ENCODE measurements at regions not wholly inside any gene's neighbourhood (a gene's known extent, or its start where the extent isn't known, plus 50 kb on each side); places are given as distances from the start of the nearest gene placed in this dataset.

- H3K4me3 ChIP-seq = no peak overlapping the region
- WGBS, 2 donors (ENCODE audit: low coverage in 1 of 2) = 54% methylated on average over 13 of the region's 13 CpGs; no CpG with 5 or more reads in 1 of the 2 donors
- no peaks in the 10 kb centered on the region for H3K36me3 ChIP-seq
- no peaks in the 10 kb centered on the region for H3K27me3 ChIP-seq
- TF ChIP-seq POLR2A (IDR thresholded peaks at IDR 0.05) = no peak
- H3K27ac ChIP-seq = no peak overlapping the region
- intact Hi-C loops (cut with DNase I; ENCODE audit: low total_unique reads) (no loop called here), in situ Hi-C loops (cut with MboI; ENCODE audit: low pct_ligation_motif_present in 1 of 4, low pct_unique_long_range_greater_than_20kb in 1 of 4, low sequenced_read_pairs in 3 of 4) (no loop called here)
- H3K9me3 ChIP-seq = peaks cover 0 to 8% of the 10 kb centered on the region in 2 donors
- no peaks in the 10 kb centered on the region for H3K4me1 ChIP-seq
- no peak for DNase-seq
Observed at GRCh38 chr19:13573056-13573667, 66.9 kb upstream of the CACNA1A start.

GRCh38 chr19:13561461-13561860 is 55.2 kb upstream of the CACNA1A start:
- H3K27ac ChIP-seq = no peak overlapping the region
- WGBS, 2 donors (ENCODE audit: low coverage in 1 of 2) = 89 to 100% methylated on average over 1 to 4 of the region's 4 CpGs
- H3K4me1 ChIP-seq = no peaks in the 10 kb centered on the region
- in situ Hi-C loops (cut with MboI; ENCODE audit: low pct_ligation_motif_present in 1 of 4, low pct_unique_long_range_greater_than_20kb in 1 of 4, low sequenced_read_pairs in 3 of 4) (no loop called here), intact Hi-C loops (cut with DNase I; ENCODE audit: low total_unique reads) (no loop called here)
- no peak overlapping the region for H3K4me3 ChIP-seq
- H3K27me3 ChIP-seq = no peaks in the 10 kb centered on the region
- H3K36me3 ChIP-seq = no peaks in the 10 kb centered on the region
- no peaks in the 10 kb centered on the region for H3K9me3 ChIP-seq
- no peak for DNase-seq
- TF ChIP-seq EP300 (IDR thresholded peaks at IDR 0.05; ENCODE audit: low read depth) (no peak), POLR2A (IDR thresholded peaks at IDR 0.05) (no peak), POLR2AphosphoS5 (IDR thresholded peaks at IDR 0.05) (no peak)

DNA sequence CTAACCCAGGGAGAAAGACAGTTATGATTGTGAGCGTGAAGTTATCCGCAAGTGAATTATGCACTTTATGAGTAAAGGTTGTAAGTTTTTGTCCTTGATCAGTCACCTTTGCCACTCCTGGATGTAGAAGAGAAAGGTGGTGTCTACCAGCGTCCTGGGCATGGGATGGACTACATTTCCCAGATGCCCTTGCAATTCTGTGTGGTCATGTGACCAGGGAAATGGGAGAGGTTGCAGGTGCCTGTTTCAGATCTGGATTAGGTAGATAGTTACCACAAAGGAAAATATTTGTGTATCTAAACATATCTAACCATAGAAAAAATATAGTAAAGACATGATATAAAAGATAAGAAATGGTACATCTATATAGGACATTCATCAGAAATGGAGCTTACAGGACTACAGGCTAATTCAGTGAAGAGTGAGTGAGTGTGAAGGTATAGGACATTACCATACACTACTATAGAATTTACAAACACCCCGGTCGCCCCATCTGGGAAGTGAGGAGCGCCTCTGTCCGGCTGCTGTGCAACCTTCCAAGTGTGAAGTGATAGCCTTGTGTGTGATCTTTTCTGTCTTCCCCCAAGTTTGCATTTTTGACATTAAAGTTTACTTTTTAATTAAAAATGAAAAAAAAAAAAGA is 51.6 kb upstream of the CACNA1A start:
- H3K9me3 ChIP-seq = no peaks in the 10 kb centered on the region
- no peak overlapping the region for H3K27ac ChIP-seq
- H3K4me3 ChIP-seq = no peak overlapping the region
- H3K27me3 ChIP-seq = peaks cover 9% of the 10 kb centered on the region
- WGBS, 2 donors (ENCODE audit: low coverage in 1 of 2) = 61 to 63% methylated on average over 7 of the region's 7 CpGs
- intact Hi-C loops (cut with DNase I; ENCODE audit: low total_unique reads) (no loop called here), in situ Hi-C loops (cut with MboI; ENCODE audit: low pct_ligation_motif_present in 1 of 4, low pct_unique_long_range_greater_than_20kb in 1 of 4, low sequenced_read_pairs in 3 of 4) (no loop called here)
- no peaks in the 10 kb centered on the region for H3K36me3 ChIP-seq
- DNase-seq = peak; percentile 13
- H3K4me1 ChIP-seq = no peaks in the 10 kb centered on the region
- no peak for TF ChIP-seq POLR2A (IDR thresholded peaks at IDR 0.05)
- no peak for TF ChIP-seq EP300 (IDR thresholded peaks at IDR 0.05; ENCODE audit: low read depth)
- TF ChIP-seq, protein P1, sequence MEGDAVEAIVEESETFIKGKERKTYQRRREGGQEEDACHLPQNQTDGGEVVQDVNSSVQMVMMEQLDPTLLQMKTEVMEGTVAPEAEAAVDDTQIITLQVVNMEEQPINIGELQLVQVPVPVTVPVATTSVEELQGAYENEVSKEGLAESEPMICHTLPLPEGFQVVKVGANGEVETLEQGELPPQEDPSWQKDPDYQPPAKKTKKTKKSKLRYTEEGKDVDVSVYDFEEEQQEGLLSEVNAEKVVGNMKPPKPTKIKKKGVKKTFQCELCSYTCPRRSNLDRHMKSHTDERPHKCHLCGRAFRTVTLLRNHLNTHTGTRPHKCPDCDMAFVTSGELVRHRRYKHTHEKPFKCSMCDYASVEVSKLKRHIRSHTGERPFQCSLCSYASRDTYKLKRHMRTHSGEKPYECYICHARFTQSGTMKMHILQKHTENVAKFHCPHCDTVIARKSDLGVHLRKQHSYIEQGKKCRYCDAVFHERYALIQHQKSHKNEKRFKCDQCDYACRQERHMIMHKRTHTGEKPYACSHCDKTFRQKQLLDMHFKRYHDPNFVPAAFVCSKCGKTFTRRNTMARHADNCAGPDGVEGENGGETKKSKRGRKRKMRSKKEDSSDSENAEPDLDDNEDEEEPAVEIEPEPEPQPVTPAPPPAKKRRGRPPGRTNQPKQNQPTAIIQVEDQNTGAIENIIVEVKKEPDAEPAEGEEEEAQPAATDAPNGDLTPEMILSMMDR (IDR thresholded peaks at IDR 0.05) = no peak
- no peak for TF ChIP-seq POLR2AphosphoS5 (IDR thresholded peaks at IDR 0.05)

GRCh38 chr19:13556552-13556951 is 50.3 kb upstream of the CACNA1A start:
- H3K4me3 ChIP-seq = no peak overlapping the region
- DNase-seq = no peak
- in situ Hi-C loops (cut with MboI; ENCODE audit: low pct_ligation_motif_present in 1 of 4, low pct_unique_long_range_greater_than_20kb in 1 of 4, low sequenced_read_pairs in 3 of 4) = no loop called here
- peaks cover 9% of the 10 kb centered on the region for H3K27me3 ChIP-seq
- no peaks in the 10 kb centered on the region for H3K9me3 ChIP-seq
- H3K27ac ChIP-seq = no peak overlapping the region
- 78 to 85% methylated on average over 5 to 9 of the region's 9 CpGs for WGBS, 2 donors (ENCODE audit: low coverage in 1 of 2)
- no peaks in the 10 kb centered on the region for H3K36me3 ChIP-seq
- no peaks in the 10 kb centered on the region for H3K4me1 ChIP-seq
- intact Hi-C loops (cut with DNase I; ENCODE audit: low total_unique reads) = no loop called here
- TF ChIP-seq, protein P1 (IDR thresholded peaks at IDR 0.05) = no peak
- no peak for TF ChIP-seq POLR2AphosphoS5 (IDR thresholded peaks at IDR 0.05)
- TF ChIP-seq EP300 (IDR thresholded peaks at IDR 0.05; ENCODE audit: low read depth) = no peak
- TF ChIP-seq POLR2A (IDR thresholded peaks at IDR 0.05) = no peak
